Endothelial cell of umbilical vein (primary cell): ENCODE measurements at regions not wholly inside any gene's neighbourhood (a gene's known extent, or its start where the extent isn't known, plus 50 kb on each side); places are given as distances from the start of the nearest gene placed in this dataset.

ENCODE experiments used
- CTCF ChIP-seq, 2 donors: IDR thresholded peaks; 1 replicate in 1 of 2; 2 replicates in 1 of 2; pipeline ENCODE4 v1.5.1; 2011; ENCODE audit warnings: low read length in 2 of 2, mild to moderate bottlenecking in 2 of 2, moderate library complexity in 2 of 2, control low read depth in 1 of 2, inconsistent platforms in 1 of 2, low read depth in 1 of 2; ENCODE audit not compliant: insufficient read depth in 1 of 2; ENCODE audit errors: extremely low read depth in 1 of 2
- EZH2 ChIP-seq: IDR thresholded peaks from 2 replicates; pipeline ENCODE4 v1.6.1; 2012; ENCODE audit warnings: borderline replicate concordance, low read depth, mild to moderate bottlenecking, moderate library complexity, low read length, inconsistent platforms; ENCODE audit not compliant: severe bottlenecking
- FOS ChIP-seq: IDR thresholded peaks from 2 replicates; pipeline ENCODE4 v1.6.1; 2011; ENCODE audit warnings: mild to moderate bottlenecking, low read length, moderate library complexity, borderline replicate concordance; ENCODE audit not compliant: insufficient read depth
- GATA2 ChIP-seq: IDR thresholded peaks from 2 replicates; pipeline ENCODE4 v1.7.0; 2011; ENCODE audit warnings: low read depth, mild to moderate bottlenecking, moderate library complexity, mixed read lengths, low read length; ENCODE audit not compliant: insufficient read length, insufficient read depth
- JUN ChIP-seq: IDR thresholded peaks from 2 replicates; pipeline ENCODE4 v1.6.1; 2011; ENCODE audit warnings: borderline replicate concordance, low read depth; ENCODE audit not compliant: insufficient read length, insufficient read depth
- POLR2A ChIP-seq: IDR thresholded peaks from 2 replicates; pipeline ENCODE4 v1.6.1; 2012; ENCODE audit warnings: low read depth, mild to moderate bottlenecking, control low read depth, low read length

GRCh38 chr11:26035696-26036095 lies 296.2 kb upstream of the ANO3 start:
- no peak for TF ChIP-seq FOS
- TF ChIP-seq POLR2A, result no peak
- TF ChIP-seq EZH2, result no peak
- TF ChIP-seq CTCF (IDR thresholded peaks at IDR 0.05; ENCODE audit: extremely low read depth in 1 of 2, insufficient read depth in 1 of 2, low read depth in 1 of 2, low read length in 2 of 2), result no peak
- TF ChIP-seq GATA2, result no peak
- no peak for TF ChIP-seq JUN
